Pulmonary artery endothelial cell (primary cell): ENCODE measurements at regions not wholly inside any gene's neighbourhood (a gene's known extent, or its start where the extent isn't known, plus 50 kb on each side); places are given as distances from the start of the nearest gene placed in this dataset.
"Not testable (repeated sequence)": the region's sequence is repeated elsewhere in the genome, so short reads cannot be mapped to it uniquely, and the experiment has no call there.

Source experiments
- DNase-seq: peaks from one replicate; pipeline ENCODE4 v3.0.0-alpha.2; 2011; ENCODE audit warnings: low read depth, low spot score

DNA sequence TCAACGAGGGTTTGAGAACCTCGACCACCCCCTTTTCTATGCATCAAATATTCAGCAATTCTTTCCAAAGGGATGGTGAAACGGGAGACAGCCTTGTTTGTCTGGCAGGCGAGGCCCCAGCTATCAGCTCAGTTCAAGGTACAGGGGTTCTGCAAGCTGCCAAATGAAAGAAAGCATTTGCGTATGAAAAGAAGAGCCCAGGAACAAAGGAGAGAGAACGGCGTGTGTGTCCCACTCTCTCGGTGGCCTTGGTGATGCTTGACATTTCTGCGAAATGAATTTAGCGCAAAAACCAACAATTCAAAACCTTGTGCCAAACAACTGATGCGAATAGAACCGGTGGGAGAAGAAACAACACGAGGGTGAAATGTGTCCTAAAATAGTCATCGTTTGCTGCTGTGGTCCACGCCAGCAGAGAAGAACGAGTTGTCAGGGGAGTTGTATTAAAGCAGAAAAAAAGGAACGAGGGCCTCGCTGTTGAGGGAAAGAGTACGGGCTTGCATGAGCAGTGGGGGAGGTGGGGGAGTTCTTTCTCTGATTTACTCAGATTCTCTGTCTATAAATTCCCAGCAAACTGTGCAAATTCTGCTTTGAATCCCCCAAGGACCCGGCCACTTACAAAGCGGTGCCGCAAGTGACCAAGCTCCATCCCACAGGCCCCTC lies 97.7 kb downstream of the TMEM130 start:
- no peak for DNase-seq

DNA sequence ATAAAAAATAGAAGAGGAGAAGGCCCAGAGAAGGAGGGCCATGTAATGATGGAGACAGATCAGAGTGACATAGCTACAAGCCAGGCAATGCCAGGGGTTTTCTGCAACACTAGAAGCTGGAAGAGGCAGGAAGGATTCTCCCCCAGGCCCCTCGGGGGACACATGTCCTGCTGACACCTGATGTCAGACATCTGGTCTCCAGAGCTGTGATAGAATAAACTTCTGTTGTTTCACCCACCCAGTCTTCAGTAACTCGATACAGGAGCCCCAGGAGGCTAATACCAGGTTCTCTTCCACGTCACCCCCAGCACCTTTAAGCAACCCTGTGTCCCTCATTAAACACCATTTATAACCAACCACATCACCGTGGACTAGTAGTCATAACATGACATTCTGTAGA lies 94.9 kb downstream of the TMEM130 start:
- DNase-seq: no peak

DNA sequence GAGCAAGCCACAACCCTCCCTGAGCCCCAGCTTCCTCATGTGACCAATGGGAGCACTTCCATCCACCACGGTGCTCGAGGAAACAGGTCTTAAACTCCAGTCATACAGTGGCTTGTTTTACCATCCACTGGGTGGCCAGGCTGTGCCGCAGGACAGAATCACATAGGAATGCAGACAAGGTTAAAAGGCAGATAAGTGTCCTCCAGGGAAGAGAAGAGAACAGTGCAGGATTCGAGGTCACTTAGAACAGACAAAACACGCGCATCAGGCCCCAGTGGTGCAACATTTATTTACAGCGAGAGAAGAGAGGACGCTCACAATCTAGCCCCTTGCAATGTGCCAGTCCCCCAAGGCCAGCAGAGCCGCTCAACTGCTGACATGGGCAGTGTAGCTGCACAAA lies 92.8 kb downstream of the TMEM130 start:
- no peak for DNase-seq

DNA sequence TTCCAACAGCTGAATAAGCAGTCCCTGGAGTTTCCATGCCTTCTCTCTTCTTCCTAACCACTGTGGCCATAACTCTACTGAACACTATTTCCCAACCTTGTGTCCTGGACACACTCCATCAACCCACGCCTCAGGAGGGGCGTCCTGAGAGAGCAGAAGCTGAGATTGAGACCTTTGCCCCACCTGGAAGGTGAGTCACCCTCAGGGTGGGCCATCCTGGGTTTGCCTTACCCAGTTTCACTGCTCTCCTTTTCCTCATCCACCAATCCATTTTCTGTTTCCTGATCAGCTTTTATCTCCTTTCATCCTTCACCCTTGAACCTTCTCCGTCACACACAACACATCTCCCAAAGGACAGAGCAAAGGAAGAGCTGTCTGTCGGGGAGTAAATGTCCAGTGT lies 91.4 kb downstream of the TMEM130 start:
- no peak for DNase-seq

DNA sequence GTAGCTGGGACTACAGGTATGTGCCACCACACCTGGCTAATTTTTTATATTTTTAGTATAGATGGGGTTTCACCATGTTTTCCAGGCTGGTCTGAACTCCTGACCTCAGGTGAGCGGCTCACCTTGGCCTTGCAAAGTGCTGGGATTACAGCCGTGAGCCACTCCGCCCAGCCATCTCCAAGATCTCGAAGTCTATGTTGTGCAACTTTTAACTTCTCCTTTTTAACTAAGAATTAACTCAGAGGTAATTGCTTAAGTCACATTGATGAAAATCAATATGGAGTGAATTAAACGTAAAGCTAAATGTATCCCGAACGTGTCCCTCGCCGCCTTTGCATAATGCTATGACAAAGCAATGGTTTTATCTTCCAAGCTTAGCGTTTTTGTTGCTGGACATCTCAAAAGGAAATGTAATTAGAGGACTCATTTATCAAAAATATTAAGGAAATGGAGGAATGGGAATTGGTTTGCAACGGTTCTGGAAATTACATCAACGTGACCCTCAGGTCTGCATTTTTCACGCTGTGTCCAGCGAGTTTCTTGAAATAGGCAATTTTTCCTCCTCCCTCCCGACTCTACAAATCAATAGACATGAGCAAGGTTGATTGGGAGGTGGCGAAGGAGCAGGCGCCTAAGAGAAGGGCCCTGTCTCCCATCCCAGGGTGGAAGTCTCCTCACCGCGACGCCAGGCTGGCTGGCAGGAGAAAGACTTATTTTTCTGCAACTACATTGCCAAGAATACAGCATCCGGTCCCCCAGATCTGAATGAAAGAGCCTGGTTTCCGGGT lies 89.8 kb downstream of the TMEM130 start:
- no peak for DNase-seq

DNA sequence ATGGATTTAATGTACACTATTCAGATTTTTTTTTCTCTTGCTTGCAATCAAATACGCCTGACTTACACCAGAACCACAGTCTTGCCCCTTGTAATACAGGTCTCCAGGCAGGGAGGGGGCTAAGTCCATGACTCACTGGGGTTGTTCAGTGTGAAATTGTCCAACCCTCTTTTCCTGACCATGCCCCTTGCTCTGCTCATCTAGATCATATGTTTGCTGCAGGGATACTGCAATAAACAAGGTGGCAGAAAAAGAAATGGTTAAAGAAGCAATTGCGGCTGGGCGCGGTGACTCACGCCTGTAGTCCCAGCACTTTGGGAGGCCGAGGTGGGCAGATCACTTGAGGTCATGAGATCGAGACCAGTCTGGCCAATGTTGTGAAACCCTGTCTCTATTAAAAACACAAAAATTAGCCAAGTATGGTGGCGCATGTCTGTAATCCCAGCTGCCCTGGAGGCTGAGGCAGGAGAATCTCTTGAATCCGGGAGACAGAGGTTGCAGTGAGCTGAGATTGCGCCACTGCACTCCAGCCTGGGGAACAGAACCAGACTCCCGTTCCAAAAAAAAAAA lies 85.5 kb downstream of the TMEM130 start:
- no peak for DNase-seq

DNA sequence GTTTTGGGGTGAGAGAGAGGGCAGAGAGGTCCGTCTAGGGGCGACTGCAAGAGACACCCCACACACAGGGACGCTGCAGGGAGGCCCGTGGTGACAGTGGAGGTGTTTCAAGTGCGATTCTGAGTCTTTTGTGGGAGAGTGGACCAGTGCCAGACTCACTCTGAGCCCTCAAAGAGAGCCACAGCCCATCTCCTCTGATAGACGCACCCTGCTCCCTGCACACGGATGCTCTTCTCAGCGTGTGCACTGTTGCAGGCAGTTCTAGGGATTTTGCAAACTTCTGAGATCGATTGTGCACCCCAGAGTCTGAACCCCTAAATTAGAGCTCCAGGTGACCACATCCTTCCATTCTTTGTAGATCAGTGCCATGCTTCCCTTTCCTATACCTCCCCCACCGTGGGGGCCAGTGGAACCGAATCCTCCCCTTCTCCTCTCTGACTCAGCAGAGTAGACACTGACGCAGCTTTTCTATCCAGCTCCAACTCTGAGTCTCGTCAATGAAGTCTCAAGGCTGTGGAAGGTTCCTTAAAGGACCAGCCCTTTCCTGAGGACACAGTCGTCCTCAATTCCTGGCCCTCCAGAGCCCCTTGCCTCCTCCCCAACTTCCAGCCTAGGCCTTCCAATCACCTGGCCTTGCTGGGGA lies 83.8 kb downstream of the TMEM130 start:
- no peak for DNase-seq

DNA sequence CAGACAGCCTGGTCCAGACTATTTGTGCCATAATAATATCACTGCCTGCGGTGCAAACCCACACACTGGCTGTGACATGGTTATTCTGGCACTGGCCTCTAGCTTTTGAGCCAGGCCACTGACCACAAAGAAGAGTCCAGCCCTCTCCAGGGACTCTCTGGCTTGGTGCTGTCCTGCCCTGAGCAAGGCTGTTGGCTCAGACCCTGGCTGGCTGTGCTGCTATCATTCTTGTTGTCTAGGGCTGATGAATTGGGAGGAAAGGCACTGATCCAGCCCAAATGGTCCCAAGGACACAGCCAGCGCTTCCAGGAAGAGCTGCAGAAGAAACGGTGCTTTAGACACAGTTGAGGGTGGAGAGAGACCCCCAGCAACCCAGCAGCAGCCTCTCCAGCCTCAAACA lies 80.8 kb downstream of the TMEM130 start:
- no peak for DNase-seq

DNA sequence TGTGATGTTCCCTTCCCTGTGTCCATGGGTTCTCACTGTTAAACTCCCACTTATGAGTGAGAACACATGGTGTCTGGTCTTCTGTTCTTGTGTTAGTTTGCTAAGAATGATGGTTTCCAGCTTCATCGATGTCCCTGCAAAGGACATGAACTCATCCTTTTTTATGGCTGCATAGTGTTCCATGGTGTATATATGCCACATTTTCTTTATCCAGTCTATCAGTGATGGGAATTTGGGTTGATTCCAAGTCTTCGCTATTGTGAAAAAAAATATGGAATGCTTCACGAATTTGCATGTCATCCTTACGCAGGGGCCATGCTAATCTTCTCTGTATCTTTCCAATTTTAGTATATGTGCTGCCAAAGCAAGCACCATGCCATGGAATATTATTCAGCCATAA lies 75.4 kb downstream of the TMEM130 start:
- DNase-seq: not testable (repeated sequence)

DNA sequence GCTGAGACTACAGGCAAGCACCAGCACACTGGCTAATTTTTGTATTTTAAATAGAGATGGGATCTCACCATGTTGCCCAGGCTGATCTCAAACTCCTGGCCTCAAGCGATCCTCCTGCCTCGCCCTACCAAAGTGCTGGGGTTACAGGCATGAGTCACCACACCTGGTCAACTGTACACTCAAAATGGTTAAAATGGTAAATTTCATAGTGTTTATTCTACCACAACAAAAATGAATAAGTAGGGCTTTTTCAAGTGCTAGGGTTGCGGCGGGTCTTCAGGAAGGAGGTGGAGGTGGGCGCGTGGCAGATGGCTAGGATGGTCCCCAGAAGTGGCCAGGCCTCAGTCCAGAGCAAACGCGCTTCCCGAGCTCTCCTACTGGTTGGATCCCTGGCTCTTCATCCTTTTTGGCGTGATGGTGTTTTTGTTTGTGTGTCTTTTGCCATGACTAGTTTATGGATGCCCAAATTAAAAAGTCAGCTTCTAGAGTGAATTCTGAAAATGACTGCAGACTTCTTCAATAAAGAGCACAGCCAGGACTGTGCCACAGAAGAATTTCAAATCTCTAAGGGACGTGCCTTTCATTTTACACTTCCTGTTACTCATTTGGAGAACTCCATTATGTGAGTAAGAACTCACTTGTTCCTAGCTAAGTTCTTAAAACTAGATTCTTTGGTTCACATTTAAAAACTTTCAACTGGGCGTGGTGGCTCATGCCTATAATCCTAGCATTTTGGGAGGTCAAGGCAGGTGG lies 73.9 kb downstream of the TMEM130 start:
- DNase-seq: no peak
